ENCODE measurements at regions not wholly inside any gene's neighbourhood (a gene's known extent, or its start where the extent isn't known, plus 50 kb on each side); places are given as distances from the start of the nearest gene placed in this dataset.

- no peaks in the 10 kb centered on the region for H3K4me1 ChIP-seq (ENCODE audit: insufficient read depth, low read length)
- ATAC-seq (ENCODE audit: poor library complexity) (no peak), DNase-seq (no peak)
- ChIA-PET CTCF (no interaction called here), POLR2A (no interaction called here)
- no peaks in the 10 kb centered on the region for H3K9me3 ChIP-seq (ENCODE audit: control insufficient read depth in 1 of 2, insufficient read depth in 1 of 2, low read length in 2 of 2)
- Mint-ChIP-seq H3K27me3 (no peaks in the 10 kb centered on the region), H3K4me1 (ENCODE audit: low read depth) (no peaks in the 10 kb centered on the region), H3K9me3 (no peaks in the 10 kb centered on the region), H3K27ac (no peak overlapping the region), H3K36me3 (ENCODE audit: low read depth) (no peaks in the 10 kb centered on the region), H3K4me3 (no peak overlapping the region)
- no peak for TF ChIP-seq CTCF (IDR thresholded peaks at IDR 0.05)
- no peaks in the 10 kb centered on the region for H3K36me3 ChIP-seq (ENCODE audit: insufficient read depth, low read length)
- intact Hi-C loops (cut with DNase I, micrococcal nuclease) = no loop called here
- H3K27me3 ChIP-seq (ENCODE audit: control insufficient read depth in 1 of 2, insufficient read depth in 2 of 2, low read length in 2 of 2) = no peaks in the 10 kb centered on the region
- no peak overlapping the region for H3K4me3 ChIP-seq (ENCODE audit: low read length)
- no peak overlapping the region for H3K27ac ChIP-seq (ENCODE audit: low read depth in 1 of 2, low read length in 2 of 2)
Measured at GRCh38 chr5:133905424-133905823, 63.0 kb downstream of the C5orf15 start.

- TF ChIP-seq CTCF (IDR thresholded peaks at IDR 0.05) = no peak
- H3K4me3 Mint-ChIP-seq = no peak overlapping the region
- ChIA-PET POLR2A (no interaction called here), CTCF (no interaction called here)
- intact Hi-C loops (cut with DNase I, micrococcal nuclease) = no loop called here
- H3K27me3 ChIP-seq (ENCODE audit: control insufficient read depth in 1 of 2, insufficient read depth in 2 of 2, low read length in 2 of 2) = no peaks in the 10 kb centered on the region
- H3K27ac Mint-ChIP-seq = no peak overlapping the region
- H3K4me3 ChIP-seq (ENCODE audit: low read length) = no peak overlapping the region
- H3K9me3 ChIP-seq (ENCODE audit: control insufficient read depth in 1 of 2, insufficient read depth in 1 of 2, low read length in 2 of 2) = no peaks in the 10 kb centered on the region
- no peaks in the 10 kb centered on the region for H3K27me3 Mint-ChIP-seq
- no peaks in the 10 kb centered on the region for H3K4me1 ChIP-seq (ENCODE audit: insufficient read depth, low read length)
- DNase-seq = no peak
- H3K36me3 ChIP-seq (ENCODE audit: insufficient read depth, low read length) = no peaks in the 10 kb centered on the region
- no peak overlapping the region for H3K27ac ChIP-seq (ENCODE audit: low read depth in 1 of 2, low read length in 2 of 2)
- ATAC-seq (ENCODE audit: poor library complexity) = no peak
- no peaks in the 10 kb centered on the region for H3K36me3 Mint-ChIP-seq (ENCODE audit: low read depth)
- no peaks in the 10 kb centered on the region for H3K4me1 Mint-ChIP-seq (ENCODE audit: low read depth)
- H3K9me3 Mint-ChIP-seq = no peaks in the 10 kb centered on the region
Measured at GRCh38 chr5:133904641-133905040, 63.8 kb downstream of the C5orf15 start.

GRCh38 chr5:133902511-133903118 lies 65.8 kb downstream of the C5orf15 start:
- Histone ChIP-seq H3K36me3 (ENCODE audit: insufficient read depth, low read length) (no peaks in the 10 kb centered on the region), H3K4me1 (ENCODE audit: insufficient read depth, low read length) (no peaks in the 10 kb centered on the region), H3K4me3 (ENCODE audit: low read length) (no peak overlapping the region), H3K27me3 (ENCODE audit: control insufficient read depth in 1 of 2, insufficient read depth in 2 of 2, low read length in 2 of 2) (no peaks in the 10 kb centered on the region), H3K27ac (ENCODE audit: low read depth in 1 of 2, low read length in 2 of 2) (no peak overlapping the region), H3K9me3 (ENCODE audit: control insufficient read depth in 1 of 2, insufficient read depth in 1 of 2, low read length in 2 of 2) (no peaks in the 10 kb centered on the region)
- H3K36me3 Mint-ChIP-seq (ENCODE audit: low read depth) = no peaks in the 10 kb centered on the region
- intact Hi-C loops (cut with DNase I, micrococcal nuclease) = no loop called here
- H3K27me3 Mint-ChIP-seq = no peaks in the 10 kb centered on the region
- ATAC-seq (ENCODE audit: poor library complexity) (no peak), DNase-seq (no peak)
- no peak for TF ChIP-seq CTCF (IDR thresholded peaks at IDR 0.05)
- no peak overlapping the region for H3K4me3 Mint-ChIP-seq
- no peaks in the 10 kb centered on the region for H3K9me3 Mint-ChIP-seq
- H3K27ac Mint-ChIP-seq = no peak overlapping the region
- ChIA-PET POLR2A (interaction anchor here (0.7 kb wide), 1 partner anchor 378 kb away, joined by 3 read pairs; no protein-coding TSS in a partner anchor), CTCF (no interaction called here)
- H3K4me1 Mint-ChIP-seq (ENCODE audit: low read depth) = no peaks in the 10 kb centered on the region
